A673 (cell line): ENCODE measurements at regions not wholly inside any gene's neighbourhood (a gene's known extent, or its start where the extent isn't known, plus 50 kb on each side); places are given as distances from the start of the nearest gene placed in this dataset.

Experiments
- BruUV-seq: library from RNA; stranded (reverse); fragments of 400-500 nt; replicated peaks from 2 replicates; lab custom pipeline; 2021; lab: Mats Ljungman, UMichigan
- CTCF ChIA-PET: fragments of 300-600 bp; sonication (Branson Sonifier 250); formaldehyde crosslinking; loops from one replicate; lab custom pipeline; 2022; ENCODE audit warnings: antibody characterized with exemption; lab: Charles Lee
- POLR2A ChIA-PET: fragments of 300-600 bp; sonication (Branson Sonifier 250); formaldehyde crosslinking; loops from one replicate; lab custom pipeline; 2022; ENCODE audit warnings: antibody characterized with exemption; ENCODE audit not compliant: low non-redundant PET; lab: Charles Lee
- DNase-seq: peaks from one replicate; pipeline ENCODE4 v3.0.0-alpha.2; 2015; ENCODE audit warnings: low spot score
- H3K27ac ChIP-seq: fragments of 200-600 bp; sonication (generic); 2 replicates; pipeline ENCODE4 v1.5.1; 2016; ENCODE audit warnings: mixed run types, low read depth, mild to moderate bottlenecking, mixed read lengths, antibody characterized with exemption, low read length; ENCODE audit not compliant: poor library complexity, severe bottlenecking
- H3K27me3 ChIP-seq: fragments of 200-600 bp; sonication (generic); replicated peaks from 2 replicates; pipeline ENCODE4 v1.6.1; 2017; ENCODE audit warnings: mixed run types, low read depth, mild to moderate bottlenecking, mixed read lengths, antibody characterized with exemption, low read length; ENCODE audit not compliant: insufficient read depth, poor library complexity
- H3K36me3 ChIP-seq: fragments of 200-600 bp; sonication (generic); 2 replicates; pipeline ENCODE4 v1.6.1; 2016; ENCODE audit warnings: mixed run types, mild to moderate bottlenecking, mixed read lengths, antibody characterized with exemption, low read length; ENCODE audit not compliant: insufficient read depth, poor library complexity, severe bottlenecking
- H3K4me1 ChIP-seq: fragments of 200-600 bp; sonication (generic); 2 replicates; pipeline ENCODE4 v1.6.1; 2017; ENCODE audit warnings: mixed run types, mild to moderate bottlenecking, mixed read lengths, antibody characterized with exemption, low read length; ENCODE audit not compliant: insufficient read depth, poor library complexity, severe bottlenecking
- H3K4me3 ChIP-seq: fragments of 200-600 bp; sonication (generic); 2 replicates; pipeline ENCODE4 v1.5.1; 2016; ENCODE audit warnings: low read depth, mixed run types, mild to moderate bottlenecking, mixed read lengths, low read length; ENCODE audit not compliant: poor library complexity, severe bottlenecking
- H3K9me3 ChIP-seq: fragments of 200-600 bp; sonication (generic); 2 replicates; pipeline ENCODE4 v1.6.1; 2016; ENCODE audit warnings: mixed run types, low read depth, mild to moderate bottlenecking, mixed read lengths, antibody characterized with exemption, low read length; ENCODE audit not compliant: poor library complexity, severe bottlenecking
- EZH2 ChIP-seq: fragments of 200-600 bp; sonication (generic); IDR thresholded peaks from 2 replicates; pipeline ENCODE4 v1.6.1; 2017; ENCODE audit warnings: borderline replicate concordance, low read depth, mild to moderate bottlenecking, mixed read lengths, antibody characterized with exemption, low read length; ENCODE audit not compliant: poor library complexity, severe bottlenecking
- intact Hi-C: fragments of 100-400 bp; cut with micrococcal nuclease; formaldehyde crosslinking; loops from one replicate; pipeline ENCODE4 v1.10.0; 2022; ENCODE audit not compliant: unreplicated experiment
- TF ChIP-seq, protein P1 (sequence below): fragments of 300-800, 200-600 bp; sonication (generic); conservative IDR thresholded peaks from 2 replicates; pipeline ENCODE4 v1.5.1; 2017; ENCODE audit warnings: low read depth, mild to moderate bottlenecking, antibody characterized with exemption, low read length, moderate library complexity, mixed read lengths

DNA sequence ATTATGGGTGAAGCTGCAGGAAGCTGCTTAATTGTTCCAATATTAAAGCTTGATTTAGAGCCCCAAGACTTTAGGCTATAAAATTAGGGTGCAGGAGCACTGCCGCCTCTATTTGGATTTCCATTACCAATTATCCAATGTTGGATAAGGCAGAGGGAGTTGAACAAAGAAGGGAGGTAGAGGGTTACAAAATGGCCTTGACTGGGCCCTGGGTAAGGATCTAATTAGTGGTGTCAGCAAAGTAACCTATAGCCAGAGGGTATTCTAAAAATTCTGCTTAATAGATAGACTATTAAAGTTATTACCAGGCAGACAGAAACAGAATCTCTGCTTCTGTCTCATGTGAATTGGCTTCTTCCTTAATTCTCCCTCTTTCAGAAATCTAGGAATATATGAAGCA lies 50.3 kb upstream of the DPPA4 start:
- no peak overlapping the region for H3K4me3 ChIP-seq
- ChIA-PET CTCF (no interaction called here), POLR2A (no interaction called here)
- no peaks in the 10 kb centered on the region for H3K9me3 ChIP-seq
- no TSS peak for BruUV-seq
- TF ChIP-seq EZH2: no peak
- TF ChIP-seq, protein P1, sequence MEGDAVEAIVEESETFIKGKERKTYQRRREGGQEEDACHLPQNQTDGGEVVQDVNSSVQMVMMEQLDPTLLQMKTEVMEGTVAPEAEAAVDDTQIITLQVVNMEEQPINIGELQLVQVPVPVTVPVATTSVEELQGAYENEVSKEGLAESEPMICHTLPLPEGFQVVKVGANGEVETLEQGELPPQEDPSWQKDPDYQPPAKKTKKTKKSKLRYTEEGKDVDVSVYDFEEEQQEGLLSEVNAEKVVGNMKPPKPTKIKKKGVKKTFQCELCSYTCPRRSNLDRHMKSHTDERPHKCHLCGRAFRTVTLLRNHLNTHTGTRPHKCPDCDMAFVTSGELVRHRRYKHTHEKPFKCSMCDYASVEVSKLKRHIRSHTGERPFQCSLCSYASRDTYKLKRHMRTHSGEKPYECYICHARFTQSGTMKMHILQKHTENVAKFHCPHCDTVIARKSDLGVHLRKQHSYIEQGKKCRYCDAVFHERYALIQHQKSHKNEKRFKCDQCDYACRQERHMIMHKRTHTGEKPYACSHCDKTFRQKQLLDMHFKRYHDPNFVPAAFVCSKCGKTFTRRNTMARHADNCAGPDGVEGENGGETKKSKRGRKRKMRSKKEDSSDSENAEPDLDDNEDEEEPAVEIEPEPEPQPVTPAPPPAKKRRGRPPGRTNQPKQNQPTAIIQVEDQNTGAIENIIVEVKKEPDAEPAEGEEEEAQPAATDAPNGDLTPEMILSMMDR: no peak
- H3K27ac ChIP-seq: no peak overlapping the region
- no peaks in the 10 kb centered on the region for H3K36me3 ChIP-seq
- DNase-seq: no peak
- no peaks in the 10 kb centered on the region for H3K27me3 ChIP-seq
- H3K4me1 ChIP-seq: no peaks in the 10 kb centered on the region
- intact Hi-C loops: no loop called here

DNA sequence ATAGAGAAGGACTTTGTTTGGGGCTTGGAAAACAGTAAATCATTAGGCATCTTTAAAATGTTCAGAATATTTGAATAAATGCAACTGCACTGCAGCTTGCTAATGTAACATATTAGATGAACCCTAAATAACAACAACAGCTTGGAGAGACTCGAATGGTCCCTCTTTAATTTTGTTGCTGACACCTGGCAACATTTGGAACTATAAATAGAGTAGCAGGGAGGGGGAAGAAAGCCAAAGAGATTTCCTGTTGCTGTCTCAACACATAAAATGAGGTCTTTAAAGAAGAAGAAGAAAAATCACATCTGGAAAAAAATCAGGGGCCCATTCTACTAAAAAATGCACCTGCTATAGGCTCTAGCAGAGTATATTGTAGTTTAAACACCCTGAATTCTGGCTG lies 49.9 kb upstream of the DPPA4 start:
- DNase-seq: no peak
- Histone ChIP-seq H3K4me3 (no peak overlapping the region), H3K27me3 (no peaks in the 10 kb centered on the region), H3K27ac (no peak overlapping the region), H3K4me1 (no peaks in the 10 kb centered on the region), H3K36me3 (no peaks in the 10 kb centered on the region), H3K9me3 (no peaks in the 10 kb centered on the region)
- BruUV-seq: no TSS peak
- ChIA-PET CTCF (no interaction called here), POLR2A (no interaction called here)
- no peak for TF ChIP-seq EZH2
- TF ChIP-seq, protein P1: no peak
- intact Hi-C loops: no loop called here
